Duodenal mucosa (tissue), 2 donors: ENCODE measurements at regions not wholly inside any gene's neighbourhood (a gene's known extent, or its start where the extent isn't known, plus 50 kb on each side); places are given as distances from the start of the nearest gene placed in this dataset.

Experiments used
- H3K27ac ChIP-seq: one replicate; pipeline ENCODE4 v1.7.0; 2013; ENCODE audit warnings: low read depth, low read length
- H3K27me3 ChIP-seq, 2 donors: one replicate each; pipeline ENCODE4 v1.7.0; 2013; ENCODE audit warnings: low read length in 2 of 2, control low read depth in 1 of 2; ENCODE audit not compliant: insufficient read depth in 2 of 2, control insufficient read depth in 1 of 2
- H3K36me3 ChIP-seq, 2 donors: one replicate each; pipeline ENCODE4 v1.7.0; 2013; ENCODE audit warnings: low read length in 2 of 2, control low read depth in 1 of 2; ENCODE audit not compliant: insufficient read depth in 2 of 2, control insufficient read depth in 1 of 2
- H3K4me1 ChIP-seq, 2 donors: one replicate each; pipeline ENCODE4 v1.7.0; 2013; ENCODE audit warnings: low read length in 2 of 2, control low read depth in 1 of 2; ENCODE audit not compliant: insufficient read depth in 2 of 2, control insufficient read depth in 1 of 2
- H3K4me3 ChIP-seq, 2 donors: one replicate each; pipeline ENCODE4 v1.7.0; 2013; ENCODE audit warnings: low read length in 2 of 2, low read depth in 1 of 2
- H3K9ac ChIP-seq, 2 donors: one replicate each; pipeline ENCODE4 v1.7.0; 2013; ENCODE audit warnings: low read length in 2 of 2, low read depth in 1 of 2
- H3K9me3 ChIP-seq, 2 donors: one replicate each; pipeline ENCODE4 v1.7.0; 2013; ENCODE audit warnings: low read length in 2 of 2, control low read depth in 1 of 2; ENCODE audit not compliant: control insufficient read depth in 1 of 2

DNA sequence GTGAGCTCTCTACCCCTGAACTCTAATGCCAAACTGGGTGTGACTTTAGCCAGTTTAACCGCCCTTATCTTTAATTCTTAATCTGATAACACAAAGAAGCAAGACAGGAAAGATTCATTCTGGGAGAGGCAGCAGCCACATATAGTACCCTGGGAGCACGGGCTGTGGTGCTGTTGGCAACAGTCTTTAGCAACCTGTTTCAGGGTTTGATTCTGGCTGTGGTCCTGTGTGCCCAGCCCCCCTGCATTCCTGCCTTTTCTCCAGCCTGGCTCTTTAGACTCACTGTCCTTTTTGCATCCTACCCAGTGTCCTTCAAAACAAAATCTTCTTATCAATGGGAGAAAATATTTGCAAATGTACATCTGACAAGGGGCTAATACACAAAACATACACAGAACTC is 275.2 kb downstream of the GXYLT1 start:
- H3K27ac ChIP-seq: no peak overlapping the region
- no peaks in the 10 kb centered on the region for H3K4me1 ChIP-seq
- no peak overlapping the region for H3K9ac ChIP-seq
- no peaks in the 10 kb centered on the region for H3K27me3 ChIP-seq
- no peaks in the 10 kb centered on the region for H3K9me3 ChIP-seq
- no peaks in the 10 kb centered on the region for H3K36me3 ChIP-seq
- no peak overlapping the region for H3K4me3 ChIP-seq

DNA sequence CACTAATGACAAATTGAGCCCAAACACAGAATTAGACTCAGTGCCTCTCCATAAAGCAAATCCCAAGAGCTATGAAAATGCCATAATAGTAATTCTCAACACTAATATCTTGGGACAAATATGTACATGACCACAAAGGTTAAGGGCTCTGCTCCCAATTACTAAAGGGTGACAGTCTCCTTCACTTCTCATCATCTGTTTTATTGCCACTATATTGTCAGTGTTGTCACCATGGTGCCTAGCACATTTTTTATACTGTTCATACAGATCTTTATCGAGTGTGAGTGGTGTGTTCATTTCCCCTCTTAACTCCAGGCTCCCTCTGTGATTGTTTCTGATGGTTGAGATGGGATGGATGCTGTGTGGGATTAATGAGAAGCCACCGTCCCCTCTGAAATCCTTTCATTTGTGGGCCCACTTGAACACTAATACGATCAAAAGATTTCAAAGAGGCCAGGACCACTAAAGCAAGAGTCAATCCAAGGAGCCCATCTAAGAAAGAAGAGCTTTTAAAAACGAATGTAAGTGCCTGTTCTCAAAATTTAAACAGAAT is 277.7 kb downstream of the GXYLT1 start:
- H3K4me3 ChIP-seq: no peak overlapping the region
- H3K4me1 ChIP-seq: no peaks in the 10 kb centered on the region
- no peaks in the 10 kb centered on the region for H3K27me3 ChIP-seq
- no peak overlapping the region for H3K9ac ChIP-seq
- no peaks in the 10 kb centered on the region for H3K9me3 ChIP-seq
- no peaks in the 10 kb centered on the region for H3K36me3 ChIP-seq
- no peak overlapping the region for H3K27ac ChIP-seq

DNA sequence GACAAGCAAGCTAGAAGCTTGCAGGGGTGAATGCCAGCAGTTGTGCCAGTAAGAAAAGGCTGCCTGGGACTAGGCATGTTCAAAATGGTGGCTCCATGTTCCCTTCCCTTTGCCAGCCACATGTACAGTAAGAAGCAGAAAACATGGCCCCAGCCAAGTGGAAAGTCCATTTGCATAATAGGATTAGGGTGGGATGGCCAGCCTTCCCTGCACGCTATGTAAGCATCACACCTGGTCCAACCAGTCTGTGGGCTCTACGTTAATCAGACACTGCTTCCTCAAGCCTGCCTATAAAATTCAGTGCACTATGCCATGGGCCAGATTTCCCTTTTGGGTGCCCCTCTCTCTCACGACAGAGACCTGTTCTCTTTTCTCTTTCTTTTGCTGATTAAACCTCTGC is 288.4 kb downstream of the GXYLT1 start:
- Histone ChIP-seq H3K9ac (no peak overlapping the region), H3K4me1 (no peaks in the 10 kb centered on the region), H3K27me3 (no peaks in the 10 kb centered on the region), H3K36me3 (no peaks in the 10 kb centered on the region), H3K4me3 (no peak overlapping the region), H3K9me3 (no peaks in the 10 kb centered on the region), H3K27ac (no peak overlapping the region)

DNA sequence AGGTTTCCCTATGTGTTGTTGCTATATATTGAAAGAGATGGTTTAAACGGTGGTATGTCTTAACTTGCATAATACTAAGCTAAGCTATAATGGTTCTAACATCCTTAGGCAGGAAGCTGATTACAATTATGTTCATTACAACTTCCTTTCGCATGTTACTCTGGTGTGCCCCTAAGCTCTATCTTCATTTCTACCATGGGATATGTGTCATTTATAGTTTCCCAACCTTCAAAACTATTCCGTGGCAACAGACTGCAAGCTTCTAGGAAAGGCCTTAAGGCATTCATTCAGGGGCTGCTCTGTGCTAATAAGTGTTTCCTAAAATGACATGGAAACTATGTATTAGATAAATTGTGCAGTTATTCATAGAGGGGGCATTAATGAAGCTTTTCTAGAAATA is 294.6 kb downstream of the GXYLT1 start:
- no peaks in the 10 kb centered on the region for H3K36me3 ChIP-seq
- no peaks in the 10 kb centered on the region for H3K27me3 ChIP-seq
- H3K27ac ChIP-seq: no peak overlapping the region
- no peak overlapping the region for H3K4me3 ChIP-seq
- no peak overlapping the region for H3K9ac ChIP-seq
- H3K4me1 ChIP-seq: no peaks in the 10 kb centered on the region
- H3K9me3 ChIP-seq: peaks cover 0 to 5% of the 10 kb centered on the region in 2 donors

DNA sequence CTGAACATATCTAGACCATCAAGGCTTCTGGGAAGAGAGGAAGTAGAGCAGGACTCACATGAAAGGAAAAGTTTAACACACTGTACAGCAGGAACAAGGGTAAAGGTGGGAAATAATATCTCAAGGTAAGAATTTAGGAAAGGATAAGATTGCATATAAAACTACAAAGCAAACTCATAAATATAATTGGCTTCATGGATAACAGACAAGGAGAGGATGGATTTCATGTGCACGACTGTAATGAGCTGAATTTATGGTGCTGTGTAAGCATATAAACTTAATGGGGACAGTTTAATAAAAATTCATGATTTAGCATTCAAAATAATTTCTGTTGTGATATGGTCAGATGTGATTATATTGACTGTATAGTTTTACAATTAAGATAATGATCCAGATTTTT is 298.0 kb downstream of the GXYLT1 start:
- no peak overlapping the region for H3K4me3 ChIP-seq
- no peak overlapping the region for H3K9ac ChIP-seq
- H3K27me3 ChIP-seq: no peaks in the 10 kb centered on the region
- H3K9me3 ChIP-seq: peaks cover 0 to 5% of the 10 kb centered on the region in 2 donors
- H3K36me3 ChIP-seq: no peaks in the 10 kb centered on the region
- no peaks in the 10 kb centered on the region for H3K4me1 ChIP-seq
- H3K27ac ChIP-seq: no peak overlapping the region

DNA sequence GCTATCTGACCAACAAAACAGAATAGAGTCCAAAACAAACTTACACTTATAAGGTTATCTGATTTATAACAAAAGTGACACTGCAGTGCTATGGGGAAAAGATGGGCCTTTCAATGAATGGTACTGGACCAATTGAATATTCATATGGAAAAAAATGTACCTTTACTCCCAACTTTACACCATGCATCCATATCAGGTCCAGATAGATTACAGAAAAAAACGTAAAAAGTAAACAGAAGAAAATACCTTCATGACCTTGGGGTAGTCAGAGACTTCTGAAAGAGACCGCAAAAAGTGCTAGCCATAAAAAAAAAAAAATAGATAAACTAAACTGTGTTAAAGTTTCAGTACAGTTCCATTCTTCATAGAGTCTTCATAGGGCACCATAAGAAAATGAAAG is 308.3 kb downstream of the GXYLT1 start:
- H3K27me3 ChIP-seq: no peaks in the 10 kb centered on the region
- H3K9ac ChIP-seq: no peak overlapping the region
- no peaks in the 10 kb centered on the region for H3K36me3 ChIP-seq
- H3K4me1 ChIP-seq: no peaks in the 10 kb centered on the region
- no peak overlapping the region for H3K4me3 ChIP-seq
- no peaks in the 10 kb centered on the region for H3K9me3 ChIP-seq
- no peak overlapping the region for H3K27ac ChIP-seq

DNA sequence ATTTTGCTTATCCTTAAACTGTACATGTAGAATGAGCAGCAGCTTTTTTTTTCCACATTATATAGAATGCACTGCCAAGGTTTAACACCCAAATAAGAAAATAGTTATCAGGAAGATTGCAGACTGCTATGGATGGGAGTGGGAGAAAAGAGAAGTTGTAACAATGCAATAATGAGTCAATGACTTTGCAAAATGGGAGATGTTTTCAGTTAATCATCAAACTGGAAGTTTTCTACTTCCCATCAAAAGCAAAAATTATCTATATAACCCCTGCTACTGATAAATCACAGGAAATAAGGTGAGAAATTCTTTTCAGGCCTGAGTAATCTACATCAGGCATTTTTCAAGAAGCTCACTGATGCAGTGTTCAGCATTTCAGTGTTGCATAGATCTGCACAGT is 309.1 kb downstream of the GXYLT1 start:
- Histone ChIP-seq H3K9ac (no peak overlapping the region), H3K36me3 (no peaks in the 10 kb centered on the region), H3K4me3 (no peak overlapping the region), H3K27me3 (no peaks in the 10 kb centered on the region), H3K9me3 (no peaks in the 10 kb centered on the region), H3K27ac (no peak overlapping the region), H3K4me1 (no peaks in the 10 kb centered on the region)

DNA sequence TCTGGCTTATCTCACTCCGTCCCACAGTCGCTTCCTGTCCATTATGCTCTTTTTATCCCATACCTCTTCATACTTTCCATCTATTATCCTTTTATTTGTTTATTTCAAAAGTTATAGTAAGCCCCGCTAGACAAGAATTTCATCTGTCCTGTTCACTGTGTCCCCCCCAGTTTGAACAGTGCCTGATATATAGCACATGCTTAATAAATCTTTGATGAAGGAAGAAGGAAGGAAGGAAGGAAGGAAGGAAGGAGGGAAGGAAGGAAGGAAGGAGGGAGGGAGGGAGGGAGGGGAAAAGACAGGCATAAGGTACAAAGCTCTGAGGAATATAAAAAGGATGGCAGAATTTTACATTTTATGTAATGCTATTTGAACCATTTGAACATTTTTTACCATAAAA is 324.7 kb downstream of the GXYLT1 start:
- Histone ChIP-seq H3K9me3 (no peaks in the 10 kb centered on the region), H3K9ac (no peak overlapping the region), H3K27ac (no peak overlapping the region), H3K4me1 (no peaks in the 10 kb centered on the region), H3K27me3 (no peaks in the 10 kb centered on the region), H3K36me3 (no peaks in the 10 kb centered on the region), H3K4me3 (no peak overlapping the region)

DNA sequence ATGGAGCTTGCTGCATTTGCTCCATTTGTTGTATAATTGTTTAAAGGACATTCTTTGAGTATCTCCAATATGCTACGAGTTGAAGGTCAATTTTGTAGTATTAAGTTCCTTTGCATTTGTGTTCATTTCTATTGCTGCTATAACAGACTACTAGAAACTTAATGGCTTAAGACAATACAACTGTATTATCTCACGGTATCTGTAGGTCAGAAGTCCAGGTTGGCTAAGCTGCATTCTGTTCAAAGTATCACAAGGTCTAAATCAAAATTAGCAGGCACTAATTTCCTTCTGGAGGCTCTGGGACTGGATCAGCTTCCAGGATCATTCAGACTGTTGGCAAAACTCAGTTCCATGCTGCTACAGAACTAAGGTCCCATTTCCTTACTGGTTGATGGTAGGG is 340.6 kb downstream of the GXYLT1 start:
- H3K4me1 ChIP-seq: no peaks in the 10 kb centered on the region
- H3K4me3 ChIP-seq: no peak overlapping the region
- H3K9me3 ChIP-seq: no peaks in the 10 kb centered on the region
- H3K27me3 ChIP-seq: no peaks in the 10 kb centered on the region
- H3K36me3 ChIP-seq: no peaks in the 10 kb centered on the region
- H3K9ac ChIP-seq: no peak overlapping the region
- H3K27ac ChIP-seq: no peak overlapping the region

DNA sequence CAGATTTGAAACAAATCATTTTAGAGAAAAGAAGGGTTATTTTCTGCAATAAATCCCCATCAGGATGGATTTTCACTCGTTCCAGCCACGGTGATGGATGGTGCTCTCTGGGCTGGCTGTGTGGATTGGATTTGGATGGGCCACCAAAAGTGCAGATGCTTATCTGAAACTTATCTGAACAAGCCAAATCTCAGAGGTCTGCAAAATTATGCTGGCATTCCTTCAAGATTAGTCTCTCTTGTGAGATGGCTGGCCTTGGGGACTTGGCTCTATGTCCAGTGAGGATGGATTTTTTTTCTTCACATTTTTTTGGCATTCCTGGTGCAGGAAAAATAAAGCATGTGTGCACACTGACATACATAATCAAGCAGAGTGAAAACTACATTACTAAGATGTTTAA is 341.9 kb downstream of the GXYLT1 start:
- Histone ChIP-seq H3K27me3 (no peaks in the 10 kb centered on the region), H3K36me3 (no peaks in the 10 kb centered on the region), H3K4me1 (no peaks in the 10 kb centered on the region), H3K4me3 (no peak overlapping the region), H3K9ac (no peak overlapping the region), H3K9me3 (no peaks in the 10 kb centered on the region), H3K27ac (no peak overlapping the region)

DNA sequence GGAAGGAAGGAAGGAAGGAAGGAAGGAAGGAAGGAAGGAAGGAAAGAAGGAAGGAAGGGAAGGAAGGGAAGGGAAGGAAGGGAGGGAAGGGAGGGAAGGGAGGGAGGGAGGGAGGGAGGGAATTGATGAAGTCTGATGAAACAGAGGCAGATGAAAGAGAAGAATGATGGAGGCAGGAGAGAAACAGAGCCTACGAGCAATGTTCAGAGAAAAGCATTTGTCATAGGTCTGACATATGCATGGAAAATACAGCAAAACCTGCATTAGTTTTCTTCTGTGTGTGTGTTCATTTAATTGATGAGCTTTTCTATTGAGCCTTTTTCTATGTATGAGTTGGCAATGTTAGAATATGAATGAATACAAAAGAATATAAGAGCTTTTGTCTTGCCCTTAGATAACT is 343.4 kb downstream of the GXYLT1 start:
- Histone ChIP-seq H3K36me3 (no peaks in the 10 kb centered on the region), H3K27ac (no peak overlapping the region), H3K27me3 (no peaks in the 10 kb centered on the region), H3K9ac (no peak overlapping the region), H3K4me3 (no peak overlapping the region), H3K9me3 (no peaks in the 10 kb centered on the region), H3K4me1 (no peaks in the 10 kb centered on the region)
